Adrenal gland (tissue), 9 donors: ENCODE measurements at regions not wholly inside any gene's neighbourhood (a gene's known extent, or its start where the extent isn't known, plus 50 kb on each side); places are given as distances from the start of the nearest gene placed in this dataset.

Experiments used
- DNase-seq, 7 donors: peaks; one replicate each; pipeline ENCODE4 v3.0.0-alpha.2; 2019 to 2020
- H3K27ac ChIP-seq, 5 donors: fragments of 200-600 bp; sonication (generic) in 4 of 5; 1 replicate in 3 of 5; 2 replicates in 2 of 5; pipeline versions ENCODE4 v1.5.1 to v1.8.0; 2016 to 2020; ENCODE audit warnings: mild to moderate bottlenecking in 1 of 5
- H3K27me3 ChIP-seq: fragments of 200-600 bp; 2 replicates; pipeline ENCODE4 v1.8.0; 2021
- H3K36me3 ChIP-seq, 2 donors: fragments of 200-600 bp; replicated peaks in 1 of 2; 1 replicate in 1 of 2; 2 replicates in 1 of 2; pipeline versions ENCODE4 v1.5.1 to v1.8.0; 2018 to 2022
- H3K4me1 ChIP-seq, 2 donors: fragments of 200-600 bp; replicated peaks in 1 of 2; 1 replicate in 1 of 2; 2 replicates in 1 of 2; pipeline versions ENCODE4 v1.5.1 to v1.8.0; 2018 to 2021
- H3K4me3 ChIP-seq, 4 donors: fragments of 200-600 bp; sonication (generic) in 3 of 4; one replicate each; pipeline ENCODE4 v1.5.1; 2016 to 2018
- H3K9me3 ChIP-seq, 3 donors: fragments of 200-600 bp; sonication (generic) in 1 of 3; replicated peaks in 1 of 3; 1 replicate in 2 of 3; 2 replicates in 1 of 3; pipeline versions ENCODE4 v1.5.1 to v1.8.0; 2016 to 2021
- POLR2A ChIP-seq, 2 donors: fragments of 450-650 bp; IDR thresholded peaks; one replicate each; pipeline ENCODE4 v1.6.1; 2017; ENCODE audit warnings: antibody characterized with exemption in 2 of 2, mild to moderate bottlenecking in 2 of 2, moderate library complexity in 1 of 2
- WGBS, 4 donors: extraction: QIAGEN DNeasy Blood & Tissue Kit in 2 of 4; methylation state at CpG; one replicate each; pipeline versions ENCODE4 v1.1.5 to v1.1.7; 2013 to 2017; 5-methylcytosine and 5-hydroxymethylcytosine counted together
- intact Hi-C, 2 donors: fragments of 100-400 bp; cut with DNase I; formaldehyde crosslinking; loops; one replicate each; pipeline versions ENCODE4 v1.14.1 to v1.15.0; 2022 to 2023
- TF ChIP-seq, protein P1 (sequence below), 6 experiments: fragments of 450-650 bp in 4 of 6; fragments of 200-600 bp in 2 of 6; sonication (generic) in 1 of 6; IDR thresholded peaks; 1 replicate in 5 of 6; 2 replicates in 1 of 6; pipeline versions ENCODE4 v1.5.1 to v1.8.0; 2016 to 2021; ENCODE audit warnings: antibody characterized with exemption in 6 of 6, mild to moderate bottlenecking in 2 of 6, moderate library complexity in 1 of 6
- donor health status: healthy with polysubstance abuse.
- donor health status: Bipolar disorder and iron deficiency.
- donor health status: DM: yes; HTN: yes; CAD: no.
- donor health status: DM: no; HTN: no; CAD: no.
- donor health status: DM: no; HTN: no; CAD: no.

DNA sequence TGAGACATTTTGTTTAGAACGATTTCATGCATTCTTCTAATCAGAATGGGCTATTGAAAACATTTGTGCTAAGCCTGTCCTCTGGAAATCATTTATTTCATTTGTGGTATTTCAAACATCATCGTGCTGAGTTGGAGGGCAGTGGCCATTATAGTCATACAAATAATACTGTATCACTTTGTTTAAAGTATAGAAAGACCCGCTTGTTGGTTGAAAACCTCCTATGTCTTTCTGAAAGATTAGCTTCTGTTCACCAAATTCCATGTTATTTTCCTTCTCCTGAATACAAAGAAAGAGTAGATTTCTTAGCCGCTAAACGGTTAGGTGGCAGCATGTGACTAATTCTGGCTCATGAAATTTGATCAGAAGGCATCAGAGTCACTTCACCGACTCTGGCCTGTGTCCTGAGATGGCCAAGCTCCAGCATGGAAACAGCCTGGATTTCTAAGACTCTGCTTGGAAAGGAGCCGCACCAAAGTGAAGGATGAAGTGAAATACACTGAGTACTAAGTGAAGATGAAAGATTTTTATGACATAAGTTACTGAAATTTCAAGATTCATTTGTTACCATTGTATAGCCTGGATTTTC lies 355.1 kb downstream of the USP25 start:
- no peaks in the 10 kb centered on the region for H3K36me3 ChIP-seq
- H3K9me3 ChIP-seq = no peaks in the 10 kb centered on the region
- H3K4me1 ChIP-seq = no peaks in the 10 kb centered on the region
- WGBS, 4 donors = 73 to 83% (median 80%) methylated on average over 7 of the region's 7 CpGs
- H3K27me3 ChIP-seq = no peaks in the 10 kb centered on the region
- H3K4me3 ChIP-seq = no peak overlapping the region
- no peak for TF ChIP-seq POLR2A (IDR thresholded peaks at IDR 0.05)
- TF ChIP-seq, protein P1, sequence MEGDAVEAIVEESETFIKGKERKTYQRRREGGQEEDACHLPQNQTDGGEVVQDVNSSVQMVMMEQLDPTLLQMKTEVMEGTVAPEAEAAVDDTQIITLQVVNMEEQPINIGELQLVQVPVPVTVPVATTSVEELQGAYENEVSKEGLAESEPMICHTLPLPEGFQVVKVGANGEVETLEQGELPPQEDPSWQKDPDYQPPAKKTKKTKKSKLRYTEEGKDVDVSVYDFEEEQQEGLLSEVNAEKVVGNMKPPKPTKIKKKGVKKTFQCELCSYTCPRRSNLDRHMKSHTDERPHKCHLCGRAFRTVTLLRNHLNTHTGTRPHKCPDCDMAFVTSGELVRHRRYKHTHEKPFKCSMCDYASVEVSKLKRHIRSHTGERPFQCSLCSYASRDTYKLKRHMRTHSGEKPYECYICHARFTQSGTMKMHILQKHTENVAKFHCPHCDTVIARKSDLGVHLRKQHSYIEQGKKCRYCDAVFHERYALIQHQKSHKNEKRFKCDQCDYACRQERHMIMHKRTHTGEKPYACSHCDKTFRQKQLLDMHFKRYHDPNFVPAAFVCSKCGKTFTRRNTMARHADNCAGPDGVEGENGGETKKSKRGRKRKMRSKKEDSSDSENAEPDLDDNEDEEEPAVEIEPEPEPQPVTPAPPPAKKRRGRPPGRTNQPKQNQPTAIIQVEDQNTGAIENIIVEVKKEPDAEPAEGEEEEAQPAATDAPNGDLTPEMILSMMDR (IDR thresholded peaks at IDR 0.05) = no peak
- DNase-seq = peak in 5 of 7 donors; percentile 26 to 62 (median 39)
- no peak overlapping the region for H3K27ac ChIP-seq
- intact Hi-C loops = loop anchor here (5.0 to 10.0 kb wide), 4 partner anchors 187 to 960 kb away; no protein-coding TSS in a partner anchor

DNA sequence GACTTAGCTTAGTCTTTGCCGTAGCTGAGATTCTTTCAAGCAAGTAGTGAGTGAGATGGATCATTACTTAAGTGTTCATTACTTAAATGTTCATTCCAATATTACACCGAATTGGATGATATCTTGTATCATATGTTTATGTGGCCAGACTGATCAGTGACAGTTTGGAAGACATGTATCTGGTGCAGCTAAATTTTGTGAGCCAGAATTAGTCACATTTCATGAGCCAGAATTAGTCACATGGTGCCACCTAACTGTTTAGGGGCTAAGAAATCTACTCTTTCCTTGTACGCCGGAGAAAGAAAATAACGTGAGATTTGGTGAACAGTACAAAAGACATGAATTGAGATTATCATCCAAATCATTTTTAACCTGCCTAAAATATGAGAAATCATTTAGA lies 355.6 kb downstream of the USP25 start:
- no peak for TF ChIP-seq POLR2A (IDR thresholded peaks at IDR 0.05)
- TF ChIP-seq, protein P1 (IDR thresholded peaks at IDR 0.05) = no peak
- intact Hi-C loops = loop anchor here (5.0 to 10.0 kb wide), 3 partner anchors 187 to 959 kb away; no protein-coding TSS in a partner anchor
- Histone ChIP-seq H3K27me3 (no peaks in the 10 kb centered on the region), H3K4me3 (no peak overlapping the region), H3K9me3 (no peaks in the 10 kb centered on the region), H3K27ac (no peak overlapping the region), H3K4me1 (no peaks in the 10 kb centered on the region), H3K36me3 (no peaks in the 10 kb centered on the region)
- WGBS, 4 donors = 86 to 90% (median 87%) methylated on average over 5 of the region's 5 CpGs
- no peak for DNase-seq

DNA sequence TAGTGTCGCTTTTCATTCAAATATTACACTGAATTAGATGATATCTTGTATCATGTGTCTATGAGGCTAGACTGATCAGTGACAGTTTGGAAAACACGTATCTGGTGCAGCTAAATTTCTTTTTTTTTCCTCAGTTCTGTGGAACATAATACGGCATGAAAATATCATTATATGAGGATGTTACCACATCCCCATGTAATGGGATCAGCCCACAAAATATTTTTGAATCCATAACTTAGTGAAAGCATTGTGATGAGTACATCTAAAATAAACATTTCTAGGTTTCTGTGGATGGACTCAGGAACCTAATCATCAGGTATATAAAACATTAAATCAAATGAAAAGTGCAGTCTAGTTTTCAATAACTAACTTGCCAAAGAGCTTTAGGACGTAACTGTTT lies 356.3 kb downstream of the USP25 start:
- H3K4me3 ChIP-seq = no peak overlapping the region
- intact Hi-C loops = loop anchor here (5.0 to 10.0 kb wide), 3 partner anchors 186 to 959 kb away; no protein-coding TSS in a partner anchor
- 87 to 92% (median 89%) methylated on average over 4 of the region's 4 CpGs for WGBS, 4 donors
- H3K9me3 ChIP-seq = no peaks in the 10 kb centered on the region
- H3K4me1 ChIP-seq = no peaks in the 10 kb centered on the region
- TF ChIP-seq POLR2A (IDR thresholded peaks at IDR 0.05) = no peak
- TF ChIP-seq, protein P1 (IDR thresholded peaks at IDR 0.05) = no peak
- H3K27me3 ChIP-seq = no peaks in the 10 kb centered on the region
- no peak for DNase-seq
- H3K27ac ChIP-seq = no peak overlapping the region
- no peaks in the 10 kb centered on the region for H3K36me3 ChIP-seq

DNA sequence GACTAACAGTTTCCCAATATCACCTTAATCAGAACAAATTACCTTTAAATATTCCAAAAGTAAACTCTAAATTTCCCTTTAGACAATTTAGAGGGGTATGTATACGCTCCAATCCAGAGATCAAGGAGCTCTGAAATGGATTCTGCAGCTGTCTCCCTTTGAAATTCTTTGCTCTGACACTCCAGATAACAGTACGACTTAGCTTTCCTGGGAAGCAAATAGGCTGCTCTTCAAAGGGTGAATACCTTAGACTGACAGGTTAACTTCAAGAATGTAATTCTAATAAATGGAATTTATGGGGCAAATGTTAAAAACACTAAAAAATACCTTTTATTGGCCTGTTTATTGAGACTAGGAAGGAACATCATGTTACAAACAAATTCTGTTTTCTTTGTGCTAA lies 357.2 kb downstream of the USP25 start:
- H3K27ac ChIP-seq = no peak overlapping the region
- DNase-seq = no peak
- H3K4me3 ChIP-seq = no peak overlapping the region
- no peaks in the 10 kb centered on the region for H3K27me3 ChIP-seq
- TF ChIP-seq POLR2A (IDR thresholded peaks at IDR 0.05) = no peak
- TF ChIP-seq, protein P1 (IDR thresholded peaks at IDR 0.05) = no peak
- H3K36me3 ChIP-seq = no peaks in the 10 kb centered on the region
- intact Hi-C loops = loop anchor here (5.0 to 10.0 kb wide), 3 partner anchors 185 to 958 kb away; no protein-coding TSS in a partner anchor
- no peaks in the 10 kb centered on the region for H3K4me1 ChIP-seq
- no peaks in the 10 kb centered on the region for H3K9me3 ChIP-seq
- 66 to 82% (median 80%) methylated on average over 2 of the region's 2 CpGs for WGBS, 4 donors
